GM12891 (cell line): ENCODE measurements at regions not wholly inside any gene's neighbourhood (a gene's known extent, or its start where the extent isn't known, plus 50 kb on each side); places are given as distances from the start of the nearest gene placed in this dataset.

Source experiments
- POLR2A ChIP-seq: IDR thresholded peaks from 2 replicates; pipeline ENCODE4 v1.6.1; 2011; ENCODE audit warnings: low read depth, low read length, control low read depth
- SPI1 ChIP-seq: IDR thresholded peaks from 2 replicates; pipeline ENCODE4 v1.6.1; 2011; ENCODE audit warnings: low read depth, low read length, control low read depth
- TAF1 ChIP-seq: IDR thresholded peaks from 2 replicates; pipeline ENCODE4 v1.6.1; 2011; ENCODE audit warnings: low read depth, low read length, control low read depth

- TF ChIP-seq POLR2A (no peak), TAF1 (no peak), SPI1 (no peak)
Observed at GRCh38 chr9:95749493-95749892, 126.0 kb upstream of the ERCC6L2 start.
